ENCODE measurements at regions not wholly inside any gene's neighbourhood (a gene's known extent, or its start where the extent isn't known, plus 50 kb on each side); places are given as distances from the start of the nearest gene placed in this dataset.

DNA sequence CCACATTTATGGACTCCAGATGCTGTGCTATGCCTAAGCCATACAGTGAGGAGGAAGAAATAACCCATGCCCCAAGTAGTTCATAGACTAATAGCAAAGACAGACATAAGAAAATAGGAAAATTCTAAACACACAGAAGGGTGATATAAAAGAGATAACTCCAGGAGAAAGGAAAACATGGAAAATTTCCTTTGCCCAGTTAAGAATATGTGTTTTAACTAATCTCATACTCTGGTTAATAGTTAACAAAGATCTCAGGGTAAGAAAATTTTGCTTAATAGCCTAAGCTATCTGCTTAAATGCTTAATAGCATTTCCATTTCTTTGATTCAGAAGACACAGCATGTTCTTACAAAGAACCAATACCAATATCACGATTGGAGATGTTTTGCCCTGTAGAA is 358.0 kb downstream of the MSX2 start:
- no TSS peak for BruUV-seq (replicated peaks)
- Histone ChIP-seq H3K4me2 (ENCODE audit: low read length) (no peak overlapping the region), H3K4me1 (ENCODE audit: insufficient read depth, low read length, poor library complexity, severe bottlenecking) (no peaks in the 10 kb centered on the region), H2AFZ (ENCODE audit: low read length) (no peak overlapping the region), H3K36me3 (ENCODE audit: insufficient read depth, low read length) (no peaks in the 10 kb centered on the region), H3K9me2 (ENCODE audit: insufficient read depth, low read length) (no peaks in the 10 kb centered on the region), H3K9me3 (ENCODE audit: low read length) (no peaks in the 10 kb centered on the region), H4K20me1 (ENCODE audit: insufficient read depth, low read length) (no peaks in the 10 kb centered on the region), H3K79me2 (ENCODE audit: insufficient read depth, low read depth, low read length) (no peaks in the 10 kb centered on the region), H3K4me3 (ENCODE audit: low read depth, low read length, poor library complexity, severe bottlenecking) (no peak overlapping the region), H3K27ac (ENCODE audit: low read depth, low read length, poor library complexity, severe bottlenecking) (no peak overlapping the region)
- intact Hi-C loops (cut with micrococcal nuclease; ENCODE audit: unreplicated experiment), result no loop called here
- TF ChIP-seq EZH2phosphoT487 (IDR thresholded peaks at IDR 0.05; ENCODE audit: borderline replicate concordance, low read depth, low read length), result no peak
- TF ChIP-seq, protein P1, sequence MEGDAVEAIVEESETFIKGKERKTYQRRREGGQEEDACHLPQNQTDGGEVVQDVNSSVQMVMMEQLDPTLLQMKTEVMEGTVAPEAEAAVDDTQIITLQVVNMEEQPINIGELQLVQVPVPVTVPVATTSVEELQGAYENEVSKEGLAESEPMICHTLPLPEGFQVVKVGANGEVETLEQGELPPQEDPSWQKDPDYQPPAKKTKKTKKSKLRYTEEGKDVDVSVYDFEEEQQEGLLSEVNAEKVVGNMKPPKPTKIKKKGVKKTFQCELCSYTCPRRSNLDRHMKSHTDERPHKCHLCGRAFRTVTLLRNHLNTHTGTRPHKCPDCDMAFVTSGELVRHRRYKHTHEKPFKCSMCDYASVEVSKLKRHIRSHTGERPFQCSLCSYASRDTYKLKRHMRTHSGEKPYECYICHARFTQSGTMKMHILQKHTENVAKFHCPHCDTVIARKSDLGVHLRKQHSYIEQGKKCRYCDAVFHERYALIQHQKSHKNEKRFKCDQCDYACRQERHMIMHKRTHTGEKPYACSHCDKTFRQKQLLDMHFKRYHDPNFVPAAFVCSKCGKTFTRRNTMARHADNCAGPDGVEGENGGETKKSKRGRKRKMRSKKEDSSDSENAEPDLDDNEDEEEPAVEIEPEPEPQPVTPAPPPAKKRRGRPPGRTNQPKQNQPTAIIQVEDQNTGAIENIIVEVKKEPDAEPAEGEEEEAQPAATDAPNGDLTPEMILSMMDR (conservative IDR thresholded peaks at IDR 0.05; ENCODE audit: low read length), result no peak
- no peak for DNase-seq (ENCODE audit: low spot score)
- ChIA-PET POLR2A (no interaction called here), CTCF (ENCODE audit: unreplicated experiment) (no interaction called here)

DNA sequence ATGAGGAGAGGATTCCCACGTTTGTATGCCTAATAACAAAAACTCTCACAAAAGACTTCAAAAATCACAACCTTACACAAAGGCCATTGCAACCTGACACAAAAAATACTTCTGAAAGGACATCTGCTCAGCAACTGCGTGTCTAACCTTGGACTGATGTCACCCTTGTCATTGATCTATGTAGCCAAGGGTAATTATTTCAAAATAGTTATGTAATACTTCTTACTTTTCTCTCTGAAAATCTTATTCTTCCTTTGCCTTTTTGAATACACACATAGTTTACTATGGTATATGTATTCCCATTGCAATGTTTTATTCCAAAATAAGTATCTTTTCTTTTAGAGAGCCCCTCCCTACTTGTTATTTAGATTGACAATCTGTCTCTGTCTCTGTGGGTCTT is 355.3 kb downstream of the MSX2 start:
- Histone ChIP-seq H2AFZ (ENCODE audit: low read length) (no peak overlapping the region), H3K9me3 (ENCODE audit: low read length) (0 out of 2 replicates have a peak, but pooled peaks cover 3% of the 10 kb centered on the region), H3K27ac (ENCODE audit: low read depth, low read length, poor library complexity, severe bottlenecking) (no peak overlapping the region), H3K9me2 (ENCODE audit: insufficient read depth, low read length) (no peaks in the 10 kb centered on the region; the same call in 1 of the 2 replicates), H3K36me3 (ENCODE audit: insufficient read depth, low read length) (no peaks in the 10 kb centered on the region), H3K79me2 (ENCODE audit: insufficient read depth, low read depth, low read length) (no peaks in the 10 kb centered on the region), H3K4me1 (ENCODE audit: insufficient read depth, low read length, poor library complexity, severe bottlenecking) (no peaks in the 10 kb centered on the region), H3K4me2 (ENCODE audit: low read length) (no peak overlapping the region), H4K20me1 (ENCODE audit: insufficient read depth, low read length) (no peaks in the 10 kb centered on the region), H3K4me3 (ENCODE audit: low read depth, low read length, poor library complexity, severe bottlenecking) (no peak overlapping the region)
- intact Hi-C loops (cut with micrococcal nuclease; ENCODE audit: unreplicated experiment), result no loop called here
- ChIA-PET POLR2A (interaction anchor here (0.9 kb wide), 1 partner anchor 124 kb away, joined by 4 read pairs; no protein-coding TSS in a partner anchor), CTCF (ENCODE audit: unreplicated experiment) (no interaction called here)
- no peak for TF ChIP-seq EZH2phosphoT487 (IDR thresholded peaks at IDR 0.05; ENCODE audit: borderline replicate concordance, low read depth, low read length)
- TF ChIP-seq, protein P1 (conservative IDR thresholded peaks at IDR 0.05; ENCODE audit: low read length), result no peak
- no peak for DNase-seq (ENCODE audit: low spot score)
- BruUV-seq (replicated peaks), result no TSS peak

DNA sequence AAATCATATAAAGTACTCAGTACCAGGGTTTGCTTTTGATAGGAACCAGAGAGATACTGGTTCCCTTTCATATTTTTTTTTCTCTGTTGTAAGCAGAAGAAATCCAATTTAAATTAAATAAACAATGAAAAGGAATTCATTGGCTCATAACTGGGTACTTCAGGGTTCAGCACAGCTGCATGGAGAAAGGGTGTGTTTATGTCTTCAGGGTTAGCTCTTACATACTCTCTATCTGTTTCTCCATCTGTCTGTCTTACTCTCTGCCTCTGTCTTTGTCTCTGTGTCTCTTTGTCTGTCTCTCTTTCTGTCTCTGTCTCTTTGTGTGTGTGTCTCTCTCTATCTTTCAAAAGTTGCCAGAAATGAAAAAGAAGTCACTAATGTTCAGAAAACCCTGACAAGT is 345.9 kb downstream of the MSX2 start:
- intact Hi-C loops (cut with micrococcal nuclease; ENCODE audit: unreplicated experiment), result no loop called here

More for the DNA sequence above, 345.9 kb downstream of the MSX2 start:
- no peaks in the 10 kb centered on the region for H3K79me2 ChIP-seq (ENCODE audit: insufficient read depth, low read depth, low read length)
- no peaks in the 10 kb centered on the region for H3K9me2 ChIP-seq (ENCODE audit: insufficient read depth, low read length)
- H3K4me2 ChIP-seq (ENCODE audit: low read length), result no peak overlapping the region
- CTCF ChIA-PET (ENCODE audit: unreplicated experiment), result no interaction called here
- no peaks in the 10 kb centered on the region for H3K9me3 ChIP-seq (ENCODE audit: low read length)
- TF ChIP-seq EZH2phosphoT487 (IDR thresholded peaks at IDR 0.05; ENCODE audit: borderline replicate concordance, low read depth, low read length), result no peak
- TF ChIP-seq, protein P1 (conservative IDR thresholded peaks at IDR 0.05; ENCODE audit: low read length), result no peak
- no peak overlapping the region for H3K27ac ChIP-seq (ENCODE audit: low read depth, low read length, poor library complexity, severe bottlenecking)
- BruUV-seq (replicated peaks), result no TSS peak
- no peaks in the 10 kb centered on the region for H3K36me3 ChIP-seq (ENCODE audit: insufficient read depth, low read length)
- H2AFZ ChIP-seq (ENCODE audit: low read length), result no peak overlapping the region
- H4K20me1 ChIP-seq (ENCODE audit: insufficient read depth, low read length), result no peaks in the 10 kb centered on the region
- H3K4me1 ChIP-seq (ENCODE audit: insufficient read depth, low read length, poor library complexity, severe bottlenecking), result no peaks in the 10 kb centered on the region
- POLR2A ChIA-PET, result no interaction called here
- no peak overlapping the region for H3K4me3 ChIP-seq (ENCODE audit: low read depth, low read length, poor library complexity, severe bottlenecking)
- no peak for DNase-seq (ENCODE audit: low spot score)
